NCI-H1694 (cell line): ENCODE measurements at regions not wholly inside any gene's neighbourhood (a gene's known extent, or its start where the extent isn't known, plus 50 kb on each side); places are given as distances from the start of the nearest gene placed in this dataset.
"Not testable (repeated sequence)": the region's sequence is repeated elsewhere in the genome, so short reads cannot be mapped to it uniquely, and the experiment has no call there.

Source experiments
- DNase-seq: peaks from one replicate; lab custom pipeline; 2025; lab: John Stamatoyannopoulos, UW

DNA sequence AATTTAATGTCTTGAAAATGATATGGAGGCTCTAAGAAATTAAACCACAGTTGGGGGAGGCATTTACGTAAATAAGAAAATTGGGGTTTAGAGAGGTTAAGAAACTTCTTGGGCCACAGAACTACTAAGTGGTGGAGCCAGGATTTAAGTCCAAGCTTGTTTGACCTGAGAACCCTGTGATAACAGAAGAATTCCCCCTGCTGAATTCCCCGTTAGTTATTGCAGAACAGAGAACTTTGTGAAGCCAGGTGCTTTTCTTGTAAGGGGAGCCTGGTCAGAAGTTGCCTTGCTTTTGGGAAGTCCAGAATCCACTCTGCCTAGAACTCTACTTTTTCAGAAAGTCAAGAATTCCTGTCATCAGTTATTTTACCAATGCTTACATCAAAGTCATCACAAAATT lies 309.3 kb upstream of the SEMA6A start:
- DNase-seq: no peak

DNA sequence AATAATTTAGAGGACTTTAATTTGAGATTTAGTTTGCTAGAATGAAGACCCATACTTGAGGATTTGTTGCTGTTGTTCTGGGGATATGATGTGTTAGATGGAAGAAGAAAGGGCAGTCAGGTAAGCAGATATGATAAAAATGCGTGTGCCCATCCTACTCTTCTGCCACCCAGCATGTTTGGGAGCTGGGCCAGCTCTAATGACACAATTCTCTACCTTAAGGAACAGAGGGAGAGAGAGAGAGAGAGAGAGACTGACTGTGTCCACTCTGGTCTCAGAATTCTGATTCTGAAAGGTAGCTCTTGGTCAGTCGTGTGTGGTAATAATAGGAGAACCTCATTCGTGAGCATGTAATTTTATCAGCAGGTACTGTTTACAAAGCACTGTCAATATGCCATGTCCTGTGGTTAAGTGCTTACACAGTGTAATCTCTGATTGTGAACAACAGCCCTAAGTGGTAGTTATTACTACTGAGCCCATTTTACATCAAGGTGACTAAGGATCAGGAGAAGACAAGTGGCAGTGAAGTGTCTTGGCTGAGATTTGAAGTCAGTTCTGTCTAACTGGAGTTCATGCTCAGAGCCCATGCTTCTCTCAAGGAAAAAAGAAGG lies 307.4 kb upstream of the SEMA6A start:
- DNase-seq: no peak

DNA sequence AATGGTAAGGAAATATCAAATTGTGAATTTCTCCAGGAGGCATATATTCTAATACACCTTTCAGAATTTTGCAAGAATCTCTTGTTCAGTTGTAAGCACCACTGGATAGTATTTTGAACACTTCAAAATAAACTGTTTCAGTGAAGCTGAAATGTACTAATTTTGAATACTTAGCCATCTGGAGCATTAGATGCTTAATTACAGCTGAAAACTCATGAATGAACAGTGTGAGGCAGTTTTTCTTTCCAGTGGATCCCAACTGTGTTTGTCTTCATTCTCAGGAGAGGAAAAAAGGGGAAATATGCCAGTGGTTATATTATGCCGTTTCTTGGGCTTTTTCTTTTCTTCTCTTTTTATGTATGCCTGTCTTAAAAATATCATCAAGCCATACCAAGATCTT lies 306.0 kb upstream of the SEMA6A start:
- DNase-seq: peak; percentile 17

DNA sequence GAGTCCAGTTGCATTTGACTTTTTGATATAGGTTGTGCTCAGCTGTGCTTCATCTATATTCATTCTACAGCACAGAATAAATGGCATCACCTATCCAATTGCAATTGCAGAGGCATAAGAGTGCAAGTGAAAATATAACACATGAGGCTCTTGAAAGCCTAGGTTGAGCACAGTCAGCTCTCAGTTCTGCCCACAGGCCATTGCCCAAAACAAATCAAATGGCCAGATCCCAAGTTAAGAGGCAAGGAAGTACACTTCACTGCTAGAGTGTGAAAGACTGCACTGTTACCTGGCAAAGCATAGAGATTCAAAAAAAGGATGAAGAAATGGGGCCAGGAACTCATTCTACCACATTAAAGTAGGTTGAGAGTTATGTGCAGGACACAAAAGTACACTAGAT lies 305.5 kb upstream of the SEMA6A start:
- no peak for DNase-seq

DNA sequence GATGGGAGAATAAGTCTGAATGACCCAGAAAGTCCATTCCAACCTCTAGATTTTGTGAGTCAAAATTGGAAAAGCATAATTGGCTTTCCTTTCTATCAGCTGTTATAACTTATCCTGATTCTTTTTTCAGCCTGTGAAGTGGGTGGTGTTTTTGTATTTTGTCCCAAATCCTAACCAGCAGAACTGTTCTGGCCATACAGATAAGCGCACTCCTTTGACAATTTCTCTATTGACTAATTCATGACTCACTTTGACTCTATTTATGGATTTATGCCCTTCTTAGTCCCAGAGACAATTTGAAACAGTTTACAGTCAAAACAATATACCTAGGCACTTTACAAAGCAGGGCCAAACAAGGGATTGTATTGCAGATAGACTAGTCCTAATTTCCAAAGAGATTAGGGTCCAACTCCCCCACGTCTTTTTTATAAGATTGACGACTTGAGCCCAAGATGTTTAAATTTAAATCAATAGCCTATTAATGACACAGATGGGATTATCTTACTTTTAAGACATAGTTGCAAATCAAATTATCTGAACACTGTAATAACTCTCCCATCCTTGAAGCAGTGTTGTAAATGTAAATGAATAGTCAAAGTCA lies 301.7 kb upstream of the SEMA6A start:
- DNase-seq: no peak

DNA sequence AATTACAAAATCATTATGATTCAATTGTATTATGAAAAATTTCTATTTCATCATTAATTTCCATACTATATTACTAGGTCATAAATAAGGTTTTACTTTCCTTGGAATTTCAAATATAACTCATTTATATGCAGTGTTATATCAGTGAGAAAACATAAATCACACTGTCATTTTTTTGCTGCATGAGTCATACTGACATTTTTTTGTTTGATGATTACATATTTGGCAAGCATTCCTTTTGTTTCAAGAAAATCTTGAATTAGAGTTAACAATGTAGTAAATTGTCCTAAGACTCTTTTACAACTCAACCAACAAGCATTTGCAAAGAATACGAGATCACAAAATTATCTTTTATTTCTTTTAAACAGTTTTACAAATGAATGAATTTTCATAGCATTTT lies 298.4 kb upstream of the SEMA6A start:
- no peak for DNase-seq

DNA sequence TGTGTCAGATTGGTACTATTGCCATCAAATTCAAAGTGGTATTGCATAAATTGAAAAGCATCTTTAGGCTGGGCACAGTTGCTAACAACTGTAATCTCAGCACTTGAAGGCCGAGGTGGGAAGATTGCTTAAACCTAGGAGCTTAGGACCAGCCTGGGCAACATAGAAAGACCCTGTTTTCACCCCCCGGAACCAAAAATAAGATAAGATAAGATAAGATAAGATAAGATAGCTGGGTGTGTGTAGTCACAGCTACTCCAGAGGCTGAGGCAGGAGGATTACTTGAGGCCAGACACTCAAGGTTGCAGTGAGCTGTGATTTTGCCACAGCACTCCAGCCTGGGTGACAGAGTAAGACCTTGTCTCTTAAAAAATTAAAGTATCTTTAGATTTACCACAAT lies 297.9 kb upstream of the SEMA6A start:
- no peak for DNase-seq

DNA sequence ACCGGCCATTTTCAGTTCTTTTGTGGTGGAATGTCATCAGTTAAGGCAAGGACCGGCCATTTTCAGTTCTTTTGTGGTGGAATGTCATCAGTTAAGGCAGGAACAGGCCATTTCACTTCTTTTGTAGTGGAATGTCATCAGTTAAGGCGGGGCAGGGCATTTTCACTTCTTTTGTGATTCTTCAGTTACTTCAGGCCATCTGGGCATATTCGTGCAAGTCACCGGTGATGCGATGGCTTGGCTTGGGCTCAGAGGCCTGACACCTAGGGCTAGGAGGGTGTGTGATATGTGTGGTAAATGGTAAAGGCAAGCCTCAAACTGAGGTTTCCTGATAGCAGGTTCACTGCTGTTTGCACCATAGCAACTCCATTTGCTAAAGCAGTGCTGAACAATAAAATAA lies 293.2 kb upstream of the SEMA6A start:
- DNase-seq: not testable (repeated sequence)

DNA sequence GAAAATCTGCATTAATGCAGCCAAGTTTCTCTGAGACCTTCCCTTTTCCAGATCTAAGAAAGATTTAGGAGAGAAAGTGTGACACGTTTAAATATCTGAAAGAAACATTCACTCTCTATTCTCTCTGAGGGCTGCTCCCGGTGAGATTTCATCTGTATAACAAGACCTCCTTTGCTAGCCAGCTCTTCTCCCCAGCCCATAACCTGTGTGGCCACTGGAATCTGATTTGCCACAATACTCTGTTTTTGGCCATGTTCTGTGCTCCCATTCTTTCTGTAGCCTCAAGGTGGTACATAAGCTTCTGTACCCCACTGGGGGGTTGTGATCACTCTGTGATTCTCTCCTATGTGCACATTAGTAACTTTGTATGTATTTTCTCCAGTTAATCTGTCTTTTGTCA lies 291.0 kb upstream of the SEMA6A start:
- DNase-seq: no peak

DNA sequence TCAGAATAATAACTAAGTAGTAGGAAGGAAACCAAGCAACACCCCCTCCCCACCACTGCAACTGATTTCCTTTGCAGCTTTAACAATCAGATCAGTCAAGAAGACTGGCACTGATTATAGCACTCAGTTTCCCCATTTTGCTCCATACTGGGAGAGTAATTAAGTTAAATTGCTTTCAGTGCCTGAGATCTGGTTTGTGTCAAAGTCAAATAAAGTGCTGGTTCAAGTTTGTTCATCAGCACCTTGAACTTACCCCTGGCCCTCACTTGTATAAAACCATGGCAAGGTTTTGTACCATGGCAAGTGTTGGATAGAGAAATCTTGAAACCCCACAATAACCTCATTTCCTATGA lies 290.2 kb upstream of the SEMA6A start:
- no peak for DNase-seq

DNA sequence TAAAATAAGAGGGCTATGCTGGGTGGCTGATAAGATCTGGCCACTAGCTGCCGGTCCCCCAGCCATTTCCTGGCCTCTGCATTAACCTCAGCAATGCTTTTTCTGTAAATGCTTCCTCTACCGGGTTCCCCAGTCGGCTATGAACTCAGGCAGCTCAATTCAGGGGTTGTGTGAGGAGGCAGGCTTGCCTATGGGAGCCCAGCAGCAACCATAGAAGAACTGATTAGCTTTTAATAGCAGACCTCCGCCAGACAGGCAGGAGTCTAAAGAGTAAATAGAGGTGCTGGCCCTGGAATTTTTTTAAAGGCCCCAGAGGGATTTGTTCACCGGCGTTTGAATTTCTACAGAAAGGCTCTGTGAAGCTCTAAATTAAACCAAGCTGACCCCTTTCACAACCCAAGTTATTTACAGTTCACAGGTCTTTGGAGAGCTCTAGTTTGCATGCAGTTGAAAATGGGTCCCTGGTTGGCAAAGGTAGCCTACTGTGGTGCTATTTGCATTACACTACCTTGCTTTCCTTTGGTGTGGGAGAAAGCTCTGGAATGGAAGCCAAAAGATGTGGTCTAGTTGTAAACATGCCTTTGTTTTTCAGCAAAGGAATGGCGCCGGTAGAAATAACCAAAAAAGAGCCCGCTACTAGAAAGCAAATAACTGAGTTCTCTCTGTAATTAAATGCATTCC lies 289.7 kb upstream of the SEMA6A start:
- no peak for DNase-seq

DNA sequence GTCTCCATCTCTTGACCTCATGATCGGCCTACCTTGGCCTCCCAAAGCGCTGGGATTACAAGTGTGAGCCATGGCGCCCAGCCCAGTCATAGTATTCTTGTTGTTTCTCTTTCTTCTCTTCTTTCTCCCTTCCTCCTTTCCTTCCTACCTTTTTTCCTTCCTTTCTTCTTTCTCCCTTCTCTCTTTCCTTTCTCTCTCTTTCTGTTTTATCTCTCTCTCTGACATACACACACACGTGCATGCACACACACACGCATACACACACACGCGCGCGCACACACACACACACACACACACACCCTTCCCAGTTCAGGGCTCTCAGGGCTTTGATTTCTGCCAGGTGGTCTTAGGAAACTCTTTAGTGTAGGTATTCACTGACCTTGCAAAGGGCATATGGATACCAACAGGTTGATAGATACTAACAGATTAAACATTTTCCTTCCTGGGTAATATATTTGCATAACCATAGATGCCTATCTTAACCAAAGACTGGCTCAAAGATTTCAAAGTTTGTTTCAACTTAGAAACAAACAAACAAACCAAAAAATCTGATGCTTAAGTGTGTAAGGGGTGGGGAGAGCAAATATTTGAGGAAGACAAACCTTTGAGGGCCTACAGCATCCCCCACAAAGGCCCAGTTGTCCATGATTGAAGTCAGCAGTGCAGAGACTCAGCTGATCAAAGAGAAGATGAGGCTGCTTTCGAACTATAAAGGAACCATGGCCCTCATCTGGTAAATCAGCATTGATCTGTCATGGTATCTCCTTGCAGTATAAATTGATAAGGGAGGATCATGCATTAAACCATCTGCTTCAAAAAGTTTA lies 288.2 kb upstream of the SEMA6A start:
- DNase-seq: no peak

DNA sequence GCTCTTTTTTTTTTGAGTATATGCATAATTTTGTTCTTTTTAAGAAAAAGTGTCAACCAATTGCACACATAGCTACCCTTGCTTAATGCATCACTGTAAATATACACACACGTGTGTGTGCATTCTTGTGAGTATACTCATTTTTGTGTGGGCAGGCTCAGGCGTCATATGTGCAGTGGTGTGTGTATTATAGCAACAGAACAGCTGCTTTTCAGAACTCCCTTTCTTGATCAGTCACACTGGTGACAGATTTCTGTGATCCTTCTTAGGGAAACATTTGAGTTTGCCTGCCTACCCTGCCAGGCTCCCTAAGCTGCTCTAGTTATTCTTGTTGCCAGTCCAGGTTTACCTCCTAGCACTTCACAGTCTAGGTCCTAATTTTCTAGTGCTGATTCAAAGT lies 287.0 kb upstream of the SEMA6A start:
- no peak for DNase-seq

DNA sequence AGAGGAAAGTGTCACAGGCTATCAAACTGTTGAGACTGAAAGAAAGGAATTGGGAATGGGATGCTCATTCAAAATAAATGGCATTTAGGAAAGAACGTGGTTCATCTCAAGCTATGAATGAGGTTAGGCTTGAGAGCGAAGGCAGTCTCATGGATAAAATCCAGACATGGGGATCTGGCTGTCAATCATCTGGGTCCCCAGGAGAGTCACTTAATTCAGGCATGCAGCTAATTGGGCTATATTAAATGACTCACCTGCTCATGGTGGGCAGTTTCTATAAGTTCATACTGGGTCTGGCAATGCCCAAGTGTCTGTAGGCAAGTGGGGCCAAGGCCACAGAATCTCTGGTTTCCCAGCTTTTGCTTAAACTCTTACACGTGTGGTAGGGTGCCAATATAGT lies 286.5 kb upstream of the SEMA6A start:
- no peak for DNase-seq

DNA sequence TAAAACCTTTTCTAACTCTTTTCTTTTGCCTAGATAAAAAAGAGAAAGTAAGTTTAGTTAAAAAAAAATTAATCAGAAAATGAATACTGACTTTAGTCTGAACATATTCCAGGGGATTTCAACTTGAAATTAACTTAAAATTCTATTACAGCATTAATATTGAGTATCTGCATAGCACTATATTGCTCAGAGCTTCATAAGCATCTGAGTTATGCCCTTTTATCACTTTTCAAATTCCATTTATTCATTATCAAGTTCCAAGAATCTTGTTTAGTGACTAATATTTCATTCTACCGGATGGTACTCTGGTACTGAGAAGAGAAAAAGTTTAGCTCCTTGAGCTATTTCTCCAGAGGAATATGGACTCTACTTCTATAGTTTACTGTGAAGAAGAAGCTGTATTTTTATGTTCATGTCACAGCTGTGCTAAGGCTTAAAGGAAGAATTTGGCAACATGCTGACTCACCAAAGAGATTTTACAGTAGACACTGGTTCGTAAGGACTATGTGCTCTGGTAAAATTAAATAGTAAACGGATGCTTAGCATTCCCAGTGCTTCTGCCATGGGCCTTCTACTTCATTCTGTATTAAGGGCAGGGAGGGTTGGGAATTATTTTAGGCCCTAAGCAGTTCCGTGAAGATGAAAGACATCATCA lies 285.2 kb upstream of the SEMA6A start:
- DNase-seq: no peak

DNA sequence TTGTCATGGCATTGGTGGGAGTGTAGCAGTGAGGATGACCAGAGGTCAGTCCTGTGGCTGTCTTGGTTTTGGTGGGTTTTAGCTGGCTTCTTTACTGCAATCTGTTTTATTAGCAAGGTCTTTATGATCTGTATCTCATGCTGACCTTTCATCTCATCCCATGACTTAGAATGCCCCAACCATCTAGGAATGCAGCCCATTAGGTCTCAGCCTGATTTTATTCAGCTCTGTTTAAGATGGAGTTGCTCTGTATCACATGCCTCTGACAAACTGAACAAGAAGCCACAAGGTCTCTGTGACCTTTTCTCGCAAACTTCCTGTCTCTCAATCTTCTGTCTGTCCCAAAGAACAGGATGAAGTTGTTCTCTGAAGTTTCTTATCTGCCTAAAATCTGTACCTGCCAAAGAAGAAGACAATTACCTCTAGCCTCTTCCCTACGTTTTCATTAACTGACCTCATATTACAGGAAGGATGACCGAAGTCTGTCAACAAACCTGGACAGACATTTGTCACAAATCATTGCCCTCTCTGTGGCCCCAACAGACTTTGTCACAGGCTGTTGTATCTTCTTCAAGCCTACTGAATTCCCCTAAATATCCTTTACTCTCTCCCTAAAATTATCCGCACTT lies 284.2 kb upstream of the SEMA6A start:
- DNase-seq: no peak

DNA sequence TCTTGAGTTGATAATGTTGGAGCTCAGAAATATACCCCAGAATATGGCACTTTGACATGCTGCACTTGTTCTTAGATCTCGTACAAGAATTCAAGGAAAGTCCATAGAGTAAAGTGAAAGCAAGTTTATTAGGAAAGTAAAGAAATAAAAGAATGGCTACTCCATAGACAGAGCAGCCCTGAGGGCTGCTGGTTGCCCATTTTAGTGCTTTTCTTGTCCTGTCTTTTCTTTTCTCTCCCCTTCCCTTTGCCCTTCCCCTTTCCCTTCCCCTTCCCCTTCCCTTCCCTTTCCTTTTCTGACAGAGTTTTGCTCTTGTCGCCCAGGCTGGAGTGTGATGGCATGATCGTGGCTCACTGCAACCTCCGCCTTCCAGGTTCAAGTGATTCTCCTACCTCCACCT lies 283.4 kb upstream of the SEMA6A start:
- not testable (repeated sequence) for DNase-seq

DNA sequence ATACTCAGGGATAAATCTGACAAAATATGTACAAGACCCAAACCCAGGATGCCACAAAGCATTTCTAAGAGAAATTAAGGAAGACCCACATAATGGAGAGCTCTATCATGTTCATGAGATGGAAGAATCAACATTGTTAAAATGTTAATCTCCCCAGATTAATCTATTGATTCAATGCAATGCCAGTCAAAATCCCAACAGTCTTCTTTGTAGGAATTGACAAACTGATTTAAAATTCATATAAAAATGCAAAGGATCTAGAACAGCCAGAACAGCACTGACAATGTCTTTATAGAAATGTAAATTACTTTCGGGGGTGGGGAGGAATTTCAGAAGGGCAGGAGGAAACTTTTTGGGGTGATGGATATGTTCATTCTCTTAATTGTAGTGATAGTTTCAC lies 281.6 kb upstream of the SEMA6A start:
- no peak for DNase-seq

DNA sequence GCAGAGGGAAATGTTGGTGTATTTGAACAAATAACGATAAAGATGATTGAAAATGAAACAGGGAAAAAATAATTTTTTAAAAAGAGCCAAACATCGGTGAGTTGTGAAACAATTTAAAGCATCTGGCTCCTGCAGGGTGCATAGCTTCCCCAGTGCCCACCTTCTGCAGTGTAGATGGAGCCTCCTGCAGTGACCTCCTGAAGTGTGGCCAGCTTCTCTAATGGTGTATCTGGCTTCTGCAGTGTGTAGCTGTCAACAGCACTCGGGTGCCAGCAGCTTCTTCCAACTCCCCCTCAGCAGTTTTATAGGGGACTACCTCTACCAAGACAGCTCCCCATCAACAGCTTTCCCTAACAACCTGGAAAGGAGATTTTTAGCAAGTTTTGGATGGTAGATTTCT lies 279.4 kb upstream of the SEMA6A start:
- no peak for DNase-seq

DNA sequence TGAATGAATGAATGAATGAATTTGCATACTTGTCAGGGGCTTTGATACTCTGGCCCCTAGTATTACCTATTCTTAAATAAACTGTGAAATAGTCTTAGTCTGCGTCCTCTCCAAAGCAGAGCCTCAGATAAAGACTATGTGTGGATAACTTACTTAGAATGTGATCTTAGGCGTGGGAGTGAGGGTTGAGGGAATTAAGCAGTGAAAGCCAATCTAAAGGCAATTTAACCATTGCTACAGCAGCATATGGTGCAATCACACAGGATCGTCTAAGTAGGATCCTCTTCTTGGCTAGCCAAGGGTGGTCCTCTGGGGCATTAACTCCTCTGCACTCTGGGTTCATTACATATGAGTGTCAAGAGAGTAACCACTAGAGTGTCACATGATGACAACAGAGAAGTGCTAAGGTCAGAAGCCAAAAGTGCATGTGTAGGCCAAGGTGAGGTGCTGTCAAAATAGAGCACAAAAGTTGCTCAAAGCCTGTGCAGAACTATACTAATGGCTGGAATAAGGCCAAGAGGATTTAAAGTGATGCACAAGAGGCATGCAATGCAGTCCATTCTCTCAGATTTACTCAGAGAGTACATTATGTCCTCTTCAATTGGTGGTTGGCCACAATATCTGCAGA lies 274.4 kb upstream of the SEMA6A start:
- DNase-seq: no peak

DNA sequence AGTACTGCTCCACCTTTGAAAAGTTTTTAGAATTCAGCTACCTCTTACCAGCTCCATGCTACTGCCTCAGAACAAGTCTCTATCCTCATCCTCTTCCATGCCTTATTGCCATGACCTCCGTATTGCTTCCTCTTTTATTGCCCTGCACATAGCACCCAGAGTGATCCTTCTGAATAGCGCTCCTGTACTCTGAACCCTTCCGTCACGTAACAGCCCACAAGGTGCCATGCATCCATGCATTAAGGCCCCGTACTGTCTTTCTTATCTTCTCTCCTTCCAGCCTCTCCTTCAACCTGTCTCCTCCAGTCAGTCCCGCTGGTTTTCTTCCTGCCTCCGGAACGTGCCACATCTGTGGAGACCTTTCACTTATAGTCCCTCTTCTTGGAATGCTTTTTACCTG lies 273.3 kb upstream of the SEMA6A start:
- no peak for DNase-seq

DNA sequence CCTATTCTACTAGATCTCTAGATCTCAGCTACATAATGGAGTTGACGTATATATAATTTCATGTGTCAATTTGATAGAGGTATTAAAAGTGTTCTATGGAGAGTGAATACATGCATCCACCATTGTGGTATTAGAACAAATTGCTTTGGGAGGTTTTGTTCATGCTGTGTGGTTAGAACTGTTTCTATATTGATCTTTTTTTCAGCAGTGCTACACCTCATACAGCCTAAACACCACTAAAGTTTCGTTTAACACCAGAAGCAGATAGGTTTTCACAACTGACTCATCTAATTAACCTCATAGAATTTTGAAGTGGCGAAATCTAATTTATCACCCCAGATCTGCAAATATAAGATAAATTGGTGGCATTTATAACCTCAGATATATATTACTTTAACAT lies 269.4 kb upstream of the SEMA6A start:
- DNase-seq: no peak
